H1 (cell line): ENCODE measurements at regions not wholly inside any gene's neighbourhood (a gene's known extent, or its start where the extent isn't known, plus 50 kb on each side); places are given as distances from the start of the nearest gene placed in this dataset.

Source experiments
- CTCF ChIA-PET: fragments of 300-600 bp; sonication (Branson Sonifier 250); formaldehyde crosslinking; loops from one replicate; lab custom pipeline; 2021; ENCODE audit not compliant: partially characterized antibody; lab: Charles Lee
- POLR2A ChIA-PET: fragments of 300-600 bp; sonication (Branson Sonifier 250); formaldehyde crosslinking; loops from one replicate; lab custom pipeline; 2021; ENCODE audit warnings: inconsistent platforms; ENCODE audit not compliant: partially characterized antibody; lab: Charles Lee
- DNase-seq, 2 experiments: peaks; one replicate each; pipeline versions ENCODE4 v3.0.0 to v3.0.0-alpha.2; 2010 to 2022; ENCODE audit warnings: low spot score in 2 of 2, low read depth in 1 of 2, mixed read lengths in 1 of 2
- FAIRE-seq: peaks from 2 replicates; lab custom pipeline; 2011; peaks lifted over from hg19 to GRCh38; lab: Jason Lieb, UNC
- H2AFZ ChIP-seq: 2 replicates; pipeline ENCODE4 v1.8.1; 2012; ENCODE audit warnings: low read length, inconsistent platforms
- H2AK5ac ChIP-seq: 2 replicates; pipeline ENCODE4 v1.6.1; 2013; ENCODE audit warnings: low read depth, low read length
- H2BK120ac ChIP-seq: replicated peaks from 2 replicates; pipeline ENCODE3; 2013; ENCODE audit warnings: low read depth, low read length, inconsistent platforms
- H2BK12ac ChIP-seq: 2 replicates; pipeline ENCODE4 v1.6.1; 2013; ENCODE audit warnings: low read depth, low read length
- H2BK15ac ChIP-seq: 2 replicates; pipeline ENCODE4 v1.6.1; 2013; ENCODE audit warnings: low read length
- H2BK20ac ChIP-seq: 2 replicates; pipeline ENCODE4 v1.6.1; 2013; ENCODE audit warnings: low read length
- H2BK5ac ChIP-seq: 2 replicates; pipeline ENCODE4 v1.6.1; 2013; ENCODE audit warnings: low read depth, low read length
- H3K14ac ChIP-seq: 2 replicates; pipeline ENCODE4 v1.6.1; 2013; ENCODE audit warnings: inconsistent platforms; ENCODE audit not compliant: insufficient read length
- H3K18ac ChIP-seq: 2 replicates; pipeline ENCODE4 v1.6.1; 2013; ENCODE audit warnings: low read length; ENCODE audit errors: extremely low read depth
- H3K23ac ChIP-seq: 2 replicates; pipeline ENCODE4 v1.6.1; 2013; ENCODE audit warnings: inconsistent platforms; ENCODE audit not compliant: insufficient read length
- H3K23me2 ChIP-seq: 2 replicates; pipeline ENCODE4 v1.6.1; 2013; ENCODE audit warnings: low read depth, low read length
- H3K27ac ChIP-seq: 2 replicates; pipeline ENCODE4 v1.6.1; 2011; ENCODE audit warnings: low read depth, low read length, inconsistent platforms
- H3K27me3 ChIP-seq, 4 experiments: replicated peaks in 1 of 4; 1 replicate in 1 of 4; 2 replicates in 3 of 4; pipeline versions ENCODE4 v1.6.1 to v1.8.1; 2011 to 2013; ENCODE audit warnings: low read length in 3 of 4, mild to moderate bottlenecking in 3 of 4, inconsistent platforms in 2 of 4, mixed read lengths in 2 of 4, moderate library complexity in 1 of 4; ENCODE audit not compliant: control insufficient read depth in 3 of 4, insufficient read depth in 3 of 4; ENCODE audit errors: extremely low read depth in 1 of 4
- H3K36me3 ChIP-seq, 4 experiments: 2 replicates each; pipeline versions ENCODE4 v1.6.1 to v1.8.1; 2011 to 2013; ENCODE audit warnings: mild to moderate bottlenecking in 4 of 4, low read length in 3 of 4, moderate library complexity in 2 of 4, control low read depth in 1 of 4, inconsistent platforms in 1 of 4; ENCODE audit not compliant: insufficient read depth in 4 of 4, control insufficient read depth in 2 of 4
- H3K4ac ChIP-seq: replicated peaks from 2 replicates; pipeline ENCODE3; 2013; ENCODE audit warnings: low read length, low read depth, mixed read lengths, inconsistent platforms; ENCODE audit not compliant: insufficient read length
- H3K4me1 ChIP-seq, 4 experiments: replicated peaks in 1 of 4; 1 replicate in 1 of 4; 2 replicates in 3 of 4; pipeline versions ENCODE4 v1.6.1 to v1.8.1; 2011 to 2013; ENCODE audit warnings: low read length in 3 of 4, inconsistent platforms in 2 of 4, mixed read lengths in 1 of 4; ENCODE audit not compliant: insufficient read depth in 4 of 4, control insufficient read depth in 3 of 4
- H3K4me2 ChIP-seq, 2 experiments: 2 replicates each; pipeline versions ENCODE4 v1.6.1 to v1.8.1; 2011 to 2013; ENCODE audit warnings: low read depth in 2 of 2, low read length in 2 of 2, control low read depth in 1 of 2, inconsistent platforms in 1 of 2, mild to moderate bottlenecking in 1 of 2; ENCODE audit not compliant: insufficient read depth in 1 of 2
- H3K4me3 ChIP-seq, 4 experiments: fragments of 200-600, 300-600 bp in 1 of 4; sonication (generic), shearing (Covaris generic), sonication (Bioruptor Twin) in 1 of 4; 2 replicates each; pipeline versions ENCODE4 v1.5.1 to v1.8.1; 2011 to 2016; ENCODE audit warnings: low read length in 4 of 4, low read depth in 3 of 4, control low read depth in 2 of 4, inconsistent platforms in 2 of 4, mild to moderate bottlenecking in 2 of 4, mixed read lengths in 1 of 4, moderate library complexity in 1 of 4; ENCODE audit not compliant: insufficient read depth in 2 of 4; ENCODE audit errors: extremely low read depth in 1 of 4
- H3K56ac ChIP-seq: replicated peaks from 2 replicates; pipeline ENCODE3; 2013; ENCODE audit warnings: low read depth, mild to moderate bottlenecking, mixed read lengths, low read length, inconsistent platforms; ENCODE audit not compliant: insufficient read length
- H3K79me1 ChIP-seq: 2 replicates; pipeline ENCODE4 v1.6.1; 2013; ENCODE audit warnings: low read depth, low read length, control low read depth
- H3K79me2 ChIP-seq, 2 experiments: 2 replicates each; pipeline versions ENCODE4 v1.6.1 to v1.8.1; 2012 to 2013; ENCODE audit warnings: low read length in 2 of 2, mild to moderate bottlenecking in 2 of 2, inconsistent platforms in 1 of 2; ENCODE audit not compliant: insufficient read depth in 2 of 2, control insufficient read depth in 1 of 2
- H3K9ac ChIP-seq, 4 experiments: replicated peaks in 1 of 4; 1 replicate in 1 of 4; 2 replicates in 3 of 4; pipeline versions ENCODE4 v1.6.1 to v1.8.1; 2011 to 2013; ENCODE audit warnings: low read depth in 3 of 4, low read length in 3 of 4, control low read depth in 2 of 4, mild to moderate bottlenecking in 2 of 4, moderate library complexity in 2 of 4, inconsistent platforms in 1 of 4; ENCODE audit errors: extremely low read depth in 1 of 4
- H3K9me3 ChIP-seq, 2 experiments: 2 replicates each; pipeline versions ENCODE4 v1.6.1 to v1.8.1; 2012 to 2013; ENCODE audit warnings: mild to moderate bottlenecking in 2 of 2, moderate library complexity in 2 of 2, control low read depth in 1 of 2, inconsistent platforms in 1 of 2, low read depth in 1 of 2, low read length in 1 of 2, mixed read lengths in 1 of 2; ENCODE audit not compliant: insufficient read depth in 2 of 2
- H4K20me1 ChIP-seq, 2 experiments: replicated peaks in 1 of 2; 2 replicates each; pipeline versions ENCODE3 to v1.8.1; 2011 to 2013; ENCODE audit warnings: inconsistent platforms in 2 of 2, low read length in 2 of 2, mild to moderate bottlenecking in 1 of 2; ENCODE audit not compliant: insufficient read depth in 2 of 2, control insufficient read depth in 1 of 2
- H4K5ac ChIP-seq: 2 replicates; pipeline ENCODE4 v1.6.1; 2013; ENCODE audit warnings: low read length, low read depth, mixed read lengths, inconsistent platforms; ENCODE audit not compliant: insufficient read length
- H4K8ac ChIP-seq: 2 replicates; pipeline ENCODE4 v1.8.0; 2013; ENCODE audit warnings: mild to moderate bottlenecking, moderate library complexity, low read length, inconsistent platforms; ENCODE audit not compliant: insufficient read depth; ENCODE audit errors: extremely low read depth
- H4K91ac ChIP-seq: replicated peaks from 2 replicates; pipeline ENCODE3; 2013; ENCODE audit warnings: low read length, mixed read lengths, inconsistent platforms; ENCODE audit not compliant: insufficient read length
- CBX5 ChIP-seq: fragments of 300-800, 300-1000 bp; sonication (generic); IDR thresholded peaks from 2 replicates; pipeline ENCODE4 v1.7.1; 2016; ENCODE audit warnings: antibody characterized with exemption, low read length, low read depth
- HDAC6 ChIP-seq: IDR thresholded peaks from one replicate; pipeline ENCODE4 v1.7.1; 2012; ENCODE audit warnings: low read depth, mild to moderate bottlenecking, inconsistent platforms, low read length, moderate library complexity
- MAFK ChIP-seq: IDR thresholded peaks from 2 replicates; pipeline ENCODE4 v1.6.1; 2012; ENCODE audit warnings: low read depth, mild to moderate bottlenecking, improper control_type of control experiment, low read length
- POU5F1 ChIP-seq: IDR thresholded peaks from 2 replicates; pipeline ENCODE4 v1.6.1; 2011; ENCODE audit warnings: low read depth, mild to moderate bottlenecking, low read length, moderate library complexity
- RAD21 ChIP-seq, 2 experiments: IDR thresholded peaks in 1 of 2; conservative IDR thresholded peaks in 1 of 2; 2 replicates each; pipeline ENCODE4 v1.6.1; 2011; ENCODE audit warnings: low read depth in 2 of 2, low read length in 2 of 2, improper control_type of control experiment in 1 of 2, inconsistent platforms in 1 of 2, mild to moderate bottlenecking in 1 of 2, moderate library complexity in 1 of 2
- SIRT6 ChIP-seq: IDR thresholded peaks from one replicate; pipeline ENCODE4 v1.7.1; 2012; ENCODE audit warnings: low read length, inconsistent platforms
- SP1 ChIP-seq: IDR thresholded peaks from 2 replicates; pipeline ENCODE4 v1.6.1; 2011; ENCODE audit warnings: low read depth, low read length
- TCF12 ChIP-seq: IDR thresholded peaks from 2 replicates; pipeline ENCODE4 v1.6.1; 2011; ENCODE audit warnings: low read depth, mild to moderate bottlenecking, low read length
- TEAD4 ChIP-seq: IDR thresholded peaks from 2 replicates; pipeline ENCODE4 v1.6.1; 2012; ENCODE audit warnings: low read depth, low read length, inconsistent platforms, mixed read lengths
- WGBS, 2 experiments: shearing (Covaris generic) in 1 of 2; methylation state at CpG; one replicate each; pipeline versions ENCODE4 v1.1.6 to v1.1.7; 2013 to 2015; ENCODE audit warnings: low lambda C conversion rate in 2 of 2, mixed read lengths in 2 of 2, inconsistent platforms in 1 of 2, low coverage in 1 of 2, missing lambda C conversion rate in 1 of 2; ENCODE audit not compliant: insufficient replicate concordance in 2 of 2, insufficient coverage in 1 of 2, insufficient read length in 1 of 2; ENCODE audit errors: extremely low coverage in 1 of 2, missing lambda C conversion rate in 1 of 2; 5-methylcytosine and 5-hydroxymethylcytosine counted together
- TF ChIP-seq, protein P1 (sequence below): IDR thresholded peaks from 2 replicates; pipeline ENCODE4 v1.6.1; 2011; ENCODE audit warnings: low read depth, mild to moderate bottlenecking, low read length; ENCODE audit not compliant: insufficient read depth

DNA sequence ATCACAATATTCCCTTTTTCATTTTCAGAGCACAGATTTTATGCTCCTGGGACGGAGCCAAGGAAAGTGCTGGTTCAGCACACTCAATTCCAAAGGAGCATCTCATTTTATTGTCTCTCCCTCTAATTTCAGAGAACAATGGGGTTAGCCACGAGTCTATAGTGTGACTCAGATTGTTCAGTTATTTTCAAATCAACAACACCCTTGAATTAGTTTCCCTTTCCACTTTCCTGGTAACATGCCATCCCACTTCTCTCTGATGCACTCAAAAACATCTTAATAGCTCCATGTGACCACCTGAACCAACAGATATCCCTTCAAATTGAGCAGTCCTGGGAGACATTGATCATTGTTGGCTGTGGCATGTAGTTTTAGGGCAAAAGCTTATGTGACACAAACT is 389.7 kb upstream of the MDFIC2 start:
- H3K9me3 ChIP-seq = no peaks in the 10 kb centered on the region
- H3K18ac ChIP-seq = no peak overlapping the region
- no peak overlapping the region; a peak in 1 of 4 replicates for H3K4me2 ChIP-seq
- FAIRE-seq (no peak), DNase-seq (no peak)
- H2BK15ac ChIP-seq = no peak overlapping the region
- no peaks in the 10 kb centered on the region for H3K79me2 ChIP-seq
- no peak overlapping the region for H2BK120ac ChIP-seq
- H2BK20ac ChIP-seq = no peak overlapping the region
- H3K27me3 ChIP-seq = no peaks in the 10 kb centered on the region
- H4K8ac ChIP-seq = no peak overlapping the region
- H3K27ac ChIP-seq = no peak overlapping the region
- H3K4ac ChIP-seq = no peak overlapping the region
- peaks cover 2 to 13% (median 5%) of the 10 kb centered on the region in 4 experiments; a peak in 5 of 7 replicates for H3K4me1 ChIP-seq
- ChIA-PET CTCF (no interaction called here), POLR2A (no interaction called here)
- H3K23me2 ChIP-seq = no peaks in the 10 kb centered on the region; the same call in 1 of the 2 replicates
- no peak overlapping the region for H2AK5ac ChIP-seq
- H3K4me3 ChIP-seq = no peak overlapping the region
- no peak overlapping the region for H2BK12ac ChIP-seq
- H4K20me1 ChIP-seq = no peaks in the 10 kb centered on the region
- no peak overlapping the region for H4K91ac ChIP-seq
- H3K36me3 ChIP-seq = no peaks in the 10 kb centered on the region
- H3K23ac ChIP-seq = no peak overlapping the region
- H2AFZ ChIP-seq = no peak overlapping the region
- TF ChIP-seq, protein P1, sequence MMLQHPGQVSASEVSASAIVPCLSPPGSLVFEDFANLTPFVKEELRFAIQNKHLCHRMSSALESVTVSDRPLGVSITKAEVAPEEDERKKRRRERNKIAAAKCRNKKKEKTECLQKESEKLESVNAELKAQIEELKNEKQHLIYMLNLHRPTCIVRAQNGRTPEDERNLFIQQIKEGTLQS = no peak
- no peak for TF ChIP-seq SP1
- no peak for TF ChIP-seq TEAD4
- no peak for TF ChIP-seq TCF12
- TF ChIP-seq MAFK = no peak; the same call in 1 of the 2 replicates
- no peak for TF ChIP-seq HDAC6
- TF ChIP-seq CBX5 = no peak
- TF ChIP-seq POU5F1 = no peak
- TF ChIP-seq RAD21 (IDR thresholded peaks at IDR 0.05 in 1 of 2, conservative IDR thresholded peaks at IDR 0.05 in 1 of 2; ENCODE audit: low read depth in 2 of 2, low read length in 2 of 2) = no peak
- TF ChIP-seq SIRT6 = no peak
- H3K14ac ChIP-seq = no peak overlapping the region
- H3K56ac ChIP-seq = no peak overlapping the region
- H4K5ac ChIP-seq = no peak overlapping the region
- no peaks in the 10 kb centered on the region for H3K79me1 ChIP-seq
- 90% methylated on average over 2 of the region's 2 CpGs; no CpG with 5 or more reads in 1 of the 2 experiments for WGBS, 2 experiments
- H2BK5ac ChIP-seq = no peak overlapping the region
- no peak overlapping the region for H3K9ac ChIP-seq
